HFF-Myc (cell line): ENCODE measurements at regions not wholly inside any gene's neighbourhood (a gene's known extent, or its start where the extent isn't known, plus 50 kb on each side); places are given as distances from the start of the nearest gene placed in this dataset.
"Not testable (repeated sequence)": the region's sequence is repeated elsewhere in the genome, so short reads cannot be mapped to it uniquely, and the experiment has no call there.

ENCODE experiments used
- DNase-seq: peaks from one replicate; pipeline ENCODE4 v3.0.0-alpha.2; 2011; ENCODE audit warnings: low read depth; ENCODE audit errors: extremely low read depth
- H3K4me3 ChIP-seq: replicated peaks from 2 replicates; pipeline ENCODE4 v1.5.1; 2011; ENCODE audit warnings: low read depth, mild to moderate bottlenecking, control low read depth, low read length
- CTCF ChIP-seq: IDR thresholded peaks from 2 replicates; pipeline ENCODE4 v1.5.1; 2012; ENCODE audit warnings: mild to moderate bottlenecking, low read depth, low read length, control low read depth; ENCODE audit errors: missing control alignments

GRCh38 chr5:118580949-118581348, 407.4 kb downstream of the DTWD2 start:
- no peak for TF ChIP-seq CTCF
- no peak for DNase-seq
- no peak overlapping the region for H3K4me3 ChIP-seq

- H3K4me3 ChIP-seq, result no peak overlapping the region
- TF ChIP-seq CTCF, result no peak
- DNase-seq, result no peak
Measured at GRCh38 chr5:118578093-118578492, 410.3 kb downstream of the DTWD2 start.

GRCh38 chr5:118577621-118578020, 410.7 kb downstream of the DTWD2 start:
- no peak for TF ChIP-seq CTCF
- no peak for DNase-seq
- H3K4me3 ChIP-seq, result no peak overlapping the region

GRCh38 chr5:118570276-118570675, 418.1 kb downstream of the DTWD2 start:
- DNase-seq, H3K4me3 ChIP-seq: not testable (repeated sequence)

GRCh38 chr5:118569596-118569995, 418.8 kb downstream of the DTWD2 start:
- not testable (repeated sequence) for H3K4me3 ChIP-seq, DNase-seq

- TF ChIP-seq CTCF, result no peak
- DNase-seq, result no peak
- H3K4me3 ChIP-seq, result no peak overlapping the region
Measured at GRCh38 chr5:118565335-118565971, 422.9 kb downstream of the DTWD2 start.

GRCh38 chr5:118561971-118562370, 426.4 kb downstream of the DTWD2 start:
- H3K4me3 ChIP-seq, result no peak overlapping the region
- no peak for DNase-seq
- no peak for TF ChIP-seq CTCF

- H3K4me3 ChIP-seq, result no peak overlapping the region
- TF ChIP-seq CTCF, result no peak
Measured at GRCh38 chr5:118561235-118561634, 427.1 kb downstream of the DTWD2 start.

More at GRCh38 chr5:118561235-118561634, 427.1 kb downstream of the DTWD2 start:
- DNase-seq, result no peak
